Endodermal cell (in vitro differentiated cells): ENCODE measurements at regions not wholly inside any gene's neighbourhood (a gene's known extent, or its start where the extent isn't known, plus 50 kb on each side); places are given as distances from the start of the nearest gene placed in this dataset.
A peak's percentile ranks its signal among the peaks of the same experiment; 100 is the strongest.

ENCODE experiments used
- DNase-seq: peaks from one replicate; pipeline ENCODE4 v3.0.0-alpha.2; 2017
- H3K27ac ChIP-seq: 2 replicates; pipeline ENCODE4 v1.5.1; 2013; ENCODE audit warnings: mild to moderate bottlenecking, low read depth, low read length, moderate library complexity
- H3K27me3 ChIP-seq: 2 replicates; pipeline ENCODE4 v1.6.1; 2013; ENCODE audit warnings: mild to moderate bottlenecking, low read length, moderate library complexity; ENCODE audit not compliant: insufficient read depth, control insufficient read depth, poor library complexity, severe bottlenecking
- H3K36me3 ChIP-seq: 2 replicates; pipeline ENCODE4 v1.7.0; 2013; ENCODE audit warnings: mild to moderate bottlenecking, low read length, moderate library complexity; ENCODE audit not compliant: control insufficient read depth, insufficient read depth
- H3K4me1 ChIP-seq: one replicate; pipeline ENCODE4 v1.7.0; 2013; ENCODE audit warnings: low read length; ENCODE audit not compliant: control insufficient read depth, insufficient read depth
- H3K4me3 ChIP-seq: 2 replicates; pipeline ENCODE4 v1.5.1; 2013; ENCODE audit warnings: mild to moderate bottlenecking, low read length, moderate library complexity
- H3K9ac ChIP-seq: 2 replicates; pipeline ENCODE4 v1.6.1; 2013; ENCODE audit warnings: mild to moderate bottlenecking, low read length, moderate library complexity; ENCODE audit not compliant: poor library complexity, severe bottlenecking; ENCODE audit errors: extremely low read depth
- H3K9me3 ChIP-seq: 2 replicates; pipeline ENCODE4 v1.6.1; 2013; ENCODE audit warnings: mild to moderate bottlenecking, low read length, moderate library complexity; ENCODE audit not compliant: control insufficient read depth
- H3K27ac Mint-ChIP-seq: 2 replicates; pipeline ENCODE4 v1.8.0; 2020; ENCODE audit warnings: mixed read lengths
- H3K27me3 Mint-ChIP-seq: 2 replicates; pipeline ENCODE4 v1.8.0; 2021; ENCODE audit warnings: mild to moderate bottlenecking, mixed read lengths; ENCODE audit not compliant: insufficient read depth
- H3K36me3 Mint-ChIP-seq: 2 replicates; pipeline ENCODE4 v1.8.0; 2020; ENCODE audit warnings: low read depth, mixed read lengths
- H3K4me1 Mint-ChIP-seq: 2 replicates; pipeline ENCODE4 v1.8.0; 2020; ENCODE audit warnings: mixed read lengths
- H3K4me3 Mint-ChIP-seq: 2 replicates; pipeline ENCODE4 v1.8.0; 2020; ENCODE audit warnings: mild to moderate bottlenecking, moderate library complexity, mixed read lengths
- H3K9me3 Mint-ChIP-seq: 2 replicates; pipeline ENCODE4 v1.8.0; 2020; ENCODE audit warnings: mild to moderate bottlenecking, mixed read lengths
- CTCF ChIP-seq: fragments of 200-600 bp; sonication (generic); conservative IDR thresholded peaks from 2 replicates; pipeline ENCODE4 v1.5.0; 2021; ENCODE audit warnings: antibody characterized with exemption, mild to moderate bottlenecking
- WGBS, 2 experiments: methylation state at CpG; one replicate each; pipeline versions ENCODE4 v1.1.5 to v1.1.7; 2013; ENCODE audit warnings: missing lambda C conversion rate in 2 of 2, mixed read lengths in 1 of 2; ENCODE audit not compliant: insufficient coverage in 1 of 2, insufficient read length in 1 of 2; 5-methylcytosine and 5-hydroxymethylcytosine counted together

- TF ChIP-seq CTCF: no peak
- H3K9me3 Mint-ChIP-seq: peaks cover 28% of the 10 kb centered on the region
- 93 to 98% methylated on average over 5 of the region's 5 CpGs for WGBS, 2 experiments
- peaks cover 12% of the 10 kb centered on the region for H3K36me3 Mint-ChIP-seq
- Histone ChIP-seq H3K27me3 (no peaks in the 10 kb centered on the region), H3K36me3 (no peaks in the 10 kb centered on the region), H3K4me1 (no peaks in the 10 kb centered on the region), H3K27ac (no peak overlapping the region), H3K9me3 (peaks cover 30% of the 10 kb centered on the region), H3K4me3 (no peak overlapping the region), H3K9ac (no peak overlapping the region)
- DNase-seq: no peak
- H3K4me1 Mint-ChIP-seq: peaks cover 2% of the 10 kb centered on the region
- no peaks in the 10 kb centered on the region for H3K27me3 Mint-ChIP-seq
- H3K27ac Mint-ChIP-seq: no peak overlapping the region
- H3K4me3 Mint-ChIP-seq: no peak overlapping the region
Observed at GRCh38 chr4:124964852-124965496, 252.4 kb upstream of the ANKRD50 start.

- Mint-ChIP-seq H3K4me1 (peaks cover 2% of the 10 kb centered on the region), H3K9me3 (peaks cover 32% of the 10 kb centered on the region), H3K4me3 (no peak overlapping the region), H3K27me3 (no peaks in the 10 kb centered on the region), H3K27ac (no peak overlapping the region), H3K36me3 (peaks cover 12% of the 10 kb centered on the region)
- Histone ChIP-seq H3K27ac (no peak overlapping the region), H3K9ac (no peak overlapping the region), H3K4me1 (no peaks in the 10 kb centered on the region), H3K27me3 (no peaks in the 10 kb centered on the region), H3K36me3 (no peaks in the 10 kb centered on the region), H3K4me3 (no peak overlapping the region), H3K9me3 (peaks cover 33% of the 10 kb centered on the region)
- no peak for DNase-seq
- no peak for TF ChIP-seq CTCF
- 98% methylated on average over 2 of the region's 2 CpGs; no CpG with 5 or more reads in 1 of the 2 experiments for WGBS, 2 experiments
Observed at GRCh38 chr4:124964251-124964650, 251.7 kb upstream of the ANKRD50 start.

- Mint-ChIP-seq H3K27me3 (no peaks in the 10 kb centered on the region), H3K4me3 (no peak overlapping the region), H3K4me1 (peaks cover 2% of the 10 kb centered on the region), H3K9me3 (peaks cover 32% of the 10 kb centered on the region), H3K27ac (no peak overlapping the region), H3K36me3 (peaks cover 12% of the 10 kb centered on the region)
- no peaks in the 10 kb centered on the region for H3K27me3 ChIP-seq
- 74 to 89% methylated on average over 2 to 4 of the region's 4 CpGs for WGBS, 2 experiments
- no peak for TF ChIP-seq CTCF
- H3K9ac ChIP-seq: no peak overlapping the region
- DNase-seq: no peak
- peaks cover 33% of the 10 kb centered on the region for H3K9me3 ChIP-seq
- H3K36me3 ChIP-seq: no peaks in the 10 kb centered on the region
- H3K4me3 ChIP-seq: peak overlapping the region; percentile 44
- H3K27ac ChIP-seq: no peak overlapping the region
- no peaks in the 10 kb centered on the region for H3K4me1 ChIP-seq
Observed at GRCh38 chr4:124961138-124961750, 248.7 kb upstream of the ANKRD50 start.
